ENCODE measurements at regions not wholly inside any gene's neighbourhood (a gene's known extent, or its start where the extent isn't known, plus 50 kb on each side); places are given as distances from the start of the nearest gene placed in this dataset.
"Not testable (repeated sequence)": the region's sequence is repeated elsewhere in the genome, so short reads cannot be mapped to it uniquely, and the experiment has no call there.

DNA sequence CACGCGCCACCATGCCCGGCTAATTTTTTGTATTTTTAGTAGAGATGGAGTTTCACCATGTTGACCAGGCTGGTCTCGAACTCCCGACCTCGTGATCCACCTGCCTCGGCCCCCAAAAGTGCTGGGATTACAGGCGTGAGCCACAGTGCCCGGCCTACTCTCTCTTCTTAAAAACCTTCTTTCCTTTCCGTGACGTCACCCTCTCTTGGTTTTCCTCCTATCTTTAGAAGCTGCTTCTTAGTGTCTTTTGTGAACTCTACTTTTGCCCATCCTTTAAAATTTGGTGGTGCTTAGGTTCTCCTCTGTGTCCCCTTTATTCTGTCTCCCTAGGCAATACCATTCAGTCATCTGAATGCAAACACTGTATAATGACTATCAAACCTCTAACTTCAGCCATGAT lies 311.2 kb upstream of the KITLG start:
- TF ChIP-seq, protein P1, sequence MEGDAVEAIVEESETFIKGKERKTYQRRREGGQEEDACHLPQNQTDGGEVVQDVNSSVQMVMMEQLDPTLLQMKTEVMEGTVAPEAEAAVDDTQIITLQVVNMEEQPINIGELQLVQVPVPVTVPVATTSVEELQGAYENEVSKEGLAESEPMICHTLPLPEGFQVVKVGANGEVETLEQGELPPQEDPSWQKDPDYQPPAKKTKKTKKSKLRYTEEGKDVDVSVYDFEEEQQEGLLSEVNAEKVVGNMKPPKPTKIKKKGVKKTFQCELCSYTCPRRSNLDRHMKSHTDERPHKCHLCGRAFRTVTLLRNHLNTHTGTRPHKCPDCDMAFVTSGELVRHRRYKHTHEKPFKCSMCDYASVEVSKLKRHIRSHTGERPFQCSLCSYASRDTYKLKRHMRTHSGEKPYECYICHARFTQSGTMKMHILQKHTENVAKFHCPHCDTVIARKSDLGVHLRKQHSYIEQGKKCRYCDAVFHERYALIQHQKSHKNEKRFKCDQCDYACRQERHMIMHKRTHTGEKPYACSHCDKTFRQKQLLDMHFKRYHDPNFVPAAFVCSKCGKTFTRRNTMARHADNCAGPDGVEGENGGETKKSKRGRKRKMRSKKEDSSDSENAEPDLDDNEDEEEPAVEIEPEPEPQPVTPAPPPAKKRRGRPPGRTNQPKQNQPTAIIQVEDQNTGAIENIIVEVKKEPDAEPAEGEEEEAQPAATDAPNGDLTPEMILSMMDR (IDR thresholded peaks at IDR 0.05; ENCODE audit: low read depth, low read length, poor library complexity, severe bottlenecking), result not testable (repeated sequence)
- not testable (repeated sequence) for TF ChIP-seq EZH2phosphoT487 (IDR thresholded peaks at IDR 0.05; ENCODE audit: borderline replicate concordance, low read length)

All from DOHH2 (cell line).